Neural cell (in vitro differentiated cells): ENCODE measurements at regions not wholly inside any gene's neighbourhood (a gene's known extent, or its start where the extent isn't known, plus 50 kb on each side); places are given as distances from the start of the nearest gene placed in this dataset.

ENCODE experiments used
- H2AFZ ChIP-seq: fragments of 200-600, 300-800 bp; sonication (generic), shearing (Covaris generic); 2 replicates; pipeline ENCODE4 v1.6.0; 2014; ENCODE audit warnings: low read depth, mild to moderate bottlenecking, antibody characterized with exemption, low read length, moderate library complexity
- H3F3A ChIP-seq: fragments of 200-600 bp; shearing (Covaris generic); 2 replicates; pipeline ENCODE4 v1.6.1; 2016; ENCODE audit warnings: mild to moderate bottlenecking, moderate library complexity, mixed read lengths, antibody characterized with exemption, low read length; ENCODE audit not compliant: insufficient read depth, poor library complexity, severe bottlenecking
- H3K27ac ChIP-seq: fragments of 200-600, 300-800 bp; sonication (generic), shearing (Covaris generic); 2 replicates; pipeline ENCODE4 v1.5.1; 2014; ENCODE audit warnings: mild to moderate bottlenecking, low read length, moderate library complexity
- H3K27me3 ChIP-seq: fragments of 300-800, 200-600 bp; sonication (generic), shearing (Covaris generic); 2 replicates; pipeline ENCODE4 v1.6.0; 2014; ENCODE audit warnings: mild to moderate bottlenecking, low read depth, low read length, moderate library complexity; ENCODE audit not compliant: insufficient read depth
- H3K36me3 ChIP-seq: fragments of 300-800, 200-600 bp; sonication (generic), shearing (Covaris generic); 2 replicates; pipeline ENCODE4 v1.5.1; 2014; ENCODE audit warnings: mild to moderate bottlenecking, antibody characterized with exemption, low read length, moderate library complexity; ENCODE audit not compliant: insufficient read depth
- H3K4me2 ChIP-seq: fragments of 300-800, 200-600 bp; sonication (generic), shearing (Covaris generic); 2 replicates; pipeline ENCODE4 v1.6.0; 2014; ENCODE audit warnings: mild to moderate bottlenecking, low read length
- H3K4me3 ChIP-seq: fragments of 300-800, 200-600 bp; sonication (generic), shearing (Covaris generic); 2 replicates; pipeline ENCODE4 v1.5.1; 2014; ENCODE audit warnings: mild to moderate bottlenecking, low read length, moderate library complexity
- H3K79me2 ChIP-seq: fragments of 200-600 bp; shearing (Covaris generic); replicated peaks from 2 replicates; pipeline ENCODE4 v1.6.0; 2014; ENCODE audit warnings: mild to moderate bottlenecking, low read length, moderate library complexity; ENCODE audit not compliant: insufficient read depth
- H3K9ac ChIP-seq: fragments of 300-800, 200-600 bp; sonication (generic), shearing (Covaris generic); 2 replicates; pipeline ENCODE4 v1.6.1; 2016; ENCODE audit warnings: mild to moderate bottlenecking, low read length, mixed read lengths
- H3K9me2 ChIP-seq: fragments of 200-600 bp; shearing (Covaris generic); 2 replicates; pipeline ENCODE4 v1.6.1; 2016; ENCODE audit warnings: mild to moderate bottlenecking, low read length, mixed read lengths; ENCODE audit not compliant: insufficient read depth
- H3K9me3 ChIP-seq: fragments of 200-600, 300-800 bp; sonication (generic), shearing (Covaris generic); 2 replicates; pipeline ENCODE4 v1.6.1; 2016; ENCODE audit warnings: mild to moderate bottlenecking, mixed run types, low read length, moderate library complexity, mixed read lengths
- H4K20me1 ChIP-seq: fragments of 200-600 bp; shearing (Covaris generic); 2 replicates; pipeline ENCODE4 v1.6.1; 2016; ENCODE audit warnings: mild to moderate bottlenecking, mixed run types; ENCODE audit not compliant: insufficient read depth
- EP300 ChIP-seq: fragments of 450-650 bp; conservative IDR thresholded peaks from 2 replicates; pipeline ENCODE4 v1.6.1; 2014; ENCODE audit warnings: antibody characterized with exemption, mild to moderate bottlenecking, moderate library complexity; ENCODE audit not compliant: poor library complexity, severe bottlenecking
- EZH2 ChIP-seq: fragments of 200-600, 300-800 bp; shearing (Covaris generic), sonication (generic); IDR thresholded peaks from 2 replicates; pipeline ENCODE4 v1.6.1; 2014; ENCODE audit warnings: antibody characterized with exemption, low read length, borderline replicate concordance, mild to moderate bottlenecking; ENCODE audit not compliant: insufficient read depth, poor library complexity, severe bottlenecking
- MXI1 ChIP-seq: fragments of 450-650 bp; conservative IDR thresholded peaks from 2 replicates; pipeline ENCODE4 v1.6.1; 2014; ENCODE audit warnings: antibody characterized with exemption, mild to moderate bottlenecking; ENCODE audit not compliant: poor library complexity, severe bottlenecking
- POLR2AphosphoS5 ChIP-seq: IDR thresholded peaks from 2 replicates; pipeline ENCODE4 v1.6.1; 2012
- RAD21 ChIP-seq: fragments of 450-650 bp; conservative IDR thresholded peaks from 2 replicates; pipeline ENCODE4 v1.6.1; 2014; ENCODE audit warnings: antibody characterized with exemption, mild to moderate bottlenecking, moderate library complexity
- SMC3 ChIP-seq: fragments of 450-650 bp; conservative IDR thresholded peaks from 2 replicates; pipeline ENCODE4 v1.6.1; 2014; ENCODE audit warnings: antibody characterized with exemption, mild to moderate bottlenecking, moderate library complexity; ENCODE audit not compliant: poor library complexity
- TAF1 ChIP-seq: IDR thresholded peaks from 2 replicates; pipeline ENCODE4 v1.6.1; 2012; ENCODE audit warnings: low read depth
- TF ChIP-seq, protein P1 (sequence below): fragments of 450-650 bp; IDR thresholded peaks from 2 replicates; pipeline ENCODE4 v1.5.1; 2014; ENCODE audit warnings: antibody characterized with exemption, mild to moderate bottlenecking, moderate library complexity; ENCODE audit not compliant: poor library complexity, severe bottlenecking
- TF ChIP-seq, protein P2 (sequence below): IDR thresholded peaks from 2 replicates; pipeline ENCODE4 v1.6.1; 2012; ENCODE audit warnings: borderline replicate concordance

DNA sequence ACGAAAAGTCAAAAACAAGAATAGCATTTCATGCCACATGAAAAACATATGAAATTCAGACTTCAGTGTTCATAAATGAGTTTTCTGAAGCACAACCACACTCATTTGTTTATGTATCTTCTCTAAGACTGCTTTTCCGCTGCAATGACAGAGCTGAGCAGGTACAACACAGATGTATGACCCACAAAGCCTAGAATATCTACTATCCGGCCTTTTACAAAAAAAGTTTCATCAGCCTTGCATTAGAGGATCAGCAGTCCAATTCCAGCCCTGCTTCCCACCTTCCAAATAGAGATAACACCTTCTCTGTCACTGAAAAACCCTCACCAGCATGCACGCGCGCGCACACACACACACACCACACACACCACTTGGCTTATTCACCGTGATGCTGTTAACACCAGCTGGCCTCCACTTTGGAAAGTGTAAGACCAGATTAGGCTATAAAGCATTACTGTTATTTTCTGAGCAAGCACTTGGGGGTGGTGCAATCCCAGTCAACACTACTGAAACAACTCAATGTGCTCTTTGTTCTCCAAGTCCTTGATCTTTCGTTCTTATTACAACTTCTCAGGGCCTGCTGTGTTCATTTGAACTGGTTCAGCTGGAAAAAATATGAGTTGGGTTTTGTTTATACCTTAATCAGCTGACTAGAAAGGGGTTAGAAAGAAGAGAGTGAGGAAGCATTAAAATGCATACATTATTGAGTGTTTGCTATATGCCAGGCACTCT lies 90.0 kb downstream of the GLUL start:
- Histone ChIP-seq H3K27ac (no peak overlapping the region), H2AFZ (no peak overlapping the region), H3K9ac (no peak overlapping the region), H3K9me3 (no peaks in the 10 kb centered on the region), H4K20me1 (no peaks in the 10 kb centered on the region), H3K9me2 (no peaks in the 10 kb centered on the region), H3K4me2 (no peak overlapping the region), H3K4me3 (no peak overlapping the region), H3K36me3 (no peaks in the 10 kb centered on the region), H3K79me2 (no peaks in the 10 kb centered on the region), H3F3A (no peaks in the 10 kb centered on the region), H3K27me3 (no peaks in the 10 kb centered on the region)
- TF ChIP-seq RAD21 (no peak), EZH2 (no peak), SMC3 (no peak), TAF1 (no peak), MXI1 (no peak), EP300 (no peak), POLR2AphosphoS5 (no peak)
- TF ChIP-seq, protein P1, sequence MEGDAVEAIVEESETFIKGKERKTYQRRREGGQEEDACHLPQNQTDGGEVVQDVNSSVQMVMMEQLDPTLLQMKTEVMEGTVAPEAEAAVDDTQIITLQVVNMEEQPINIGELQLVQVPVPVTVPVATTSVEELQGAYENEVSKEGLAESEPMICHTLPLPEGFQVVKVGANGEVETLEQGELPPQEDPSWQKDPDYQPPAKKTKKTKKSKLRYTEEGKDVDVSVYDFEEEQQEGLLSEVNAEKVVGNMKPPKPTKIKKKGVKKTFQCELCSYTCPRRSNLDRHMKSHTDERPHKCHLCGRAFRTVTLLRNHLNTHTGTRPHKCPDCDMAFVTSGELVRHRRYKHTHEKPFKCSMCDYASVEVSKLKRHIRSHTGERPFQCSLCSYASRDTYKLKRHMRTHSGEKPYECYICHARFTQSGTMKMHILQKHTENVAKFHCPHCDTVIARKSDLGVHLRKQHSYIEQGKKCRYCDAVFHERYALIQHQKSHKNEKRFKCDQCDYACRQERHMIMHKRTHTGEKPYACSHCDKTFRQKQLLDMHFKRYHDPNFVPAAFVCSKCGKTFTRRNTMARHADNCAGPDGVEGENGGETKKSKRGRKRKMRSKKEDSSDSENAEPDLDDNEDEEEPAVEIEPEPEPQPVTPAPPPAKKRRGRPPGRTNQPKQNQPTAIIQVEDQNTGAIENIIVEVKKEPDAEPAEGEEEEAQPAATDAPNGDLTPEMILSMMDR: no peak
- TF ChIP-seq, protein P2, sequence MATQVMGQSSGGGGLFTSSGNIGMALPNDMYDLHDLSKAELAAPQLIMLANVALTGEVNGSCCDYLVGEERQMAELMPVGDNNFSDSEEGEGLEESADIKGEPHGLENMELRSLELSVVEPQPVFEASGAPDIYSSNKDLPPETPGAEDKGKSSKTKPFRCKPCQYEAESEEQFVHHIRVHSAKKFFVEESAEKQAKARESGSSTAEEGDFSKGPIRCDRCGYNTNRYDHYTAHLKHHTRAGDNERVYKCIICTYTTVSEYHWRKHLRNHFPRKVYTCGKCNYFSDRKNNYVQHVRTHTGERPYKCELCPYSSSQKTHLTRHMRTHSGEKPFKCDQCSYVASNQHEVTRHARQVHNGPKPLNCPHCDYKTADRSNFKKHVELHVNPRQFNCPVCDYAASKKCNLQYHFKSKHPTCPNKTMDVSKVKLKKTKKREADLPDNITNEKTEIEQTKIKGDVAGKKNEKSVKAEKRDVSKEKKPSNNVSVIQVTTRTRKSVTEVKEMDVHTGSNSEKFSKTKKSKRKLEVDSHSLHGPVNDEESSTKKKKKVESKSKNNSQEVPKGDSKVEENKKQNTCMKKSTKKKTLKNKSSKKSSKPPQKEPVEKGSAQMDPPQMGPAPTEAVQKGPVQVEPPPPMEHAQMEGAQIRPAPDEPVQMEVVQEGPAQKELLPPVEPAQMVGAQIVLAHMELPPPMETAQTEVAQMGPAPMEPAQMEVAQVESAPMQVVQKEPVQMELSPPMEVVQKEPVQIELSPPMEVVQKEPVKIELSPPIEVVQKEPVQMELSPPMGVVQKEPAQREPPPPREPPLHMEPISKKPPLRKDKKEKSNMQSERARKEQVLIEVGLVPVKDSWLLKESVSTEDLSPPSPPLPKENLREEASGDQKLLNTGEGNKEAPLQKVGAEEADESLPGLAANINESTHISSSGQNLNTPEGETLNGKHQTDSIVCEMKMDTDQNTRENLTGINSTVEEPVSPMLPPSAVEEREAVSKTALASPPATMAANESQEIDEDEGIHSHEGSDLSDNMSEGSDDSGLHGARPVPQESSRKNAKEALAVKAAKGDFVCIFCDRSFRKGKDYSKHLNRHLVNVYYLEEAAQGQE: no peak

DNA sequence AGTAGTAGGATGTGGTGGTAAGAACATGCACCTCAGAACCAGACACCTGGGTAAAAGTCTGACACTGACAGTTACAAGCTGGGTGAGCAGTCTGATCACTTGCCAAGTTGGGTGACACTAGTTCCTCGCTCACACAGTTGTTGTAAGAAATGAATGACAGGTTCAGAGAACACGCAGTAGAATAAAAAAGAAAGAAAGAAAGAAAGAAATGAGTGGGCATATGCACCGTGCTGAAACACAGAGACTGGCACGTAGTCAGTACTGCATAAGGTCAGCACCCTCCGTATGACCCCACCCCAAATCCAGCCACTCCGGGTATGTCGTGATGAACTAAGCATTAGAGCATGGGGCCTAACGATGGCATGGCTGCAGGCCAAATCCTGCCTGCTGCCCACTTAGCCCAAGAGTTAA lies 90.6 kb downstream of the GLUL start:
- H3K36me3 ChIP-seq: no peaks in the 10 kb centered on the region
- no peaks in the 10 kb centered on the region for H4K20me1 ChIP-seq
- TF ChIP-seq POLR2AphosphoS5 (no peak), SMC3 (no peak), EZH2 (no peak), EP300 (no peak), RAD21 (no peak), TAF1 (no peak), MXI1 (no peak)
- TF ChIP-seq, protein P2: no peak
- TF ChIP-seq, protein P1: no peak
- no peak overlapping the region for H3K27ac ChIP-seq
- H3F3A ChIP-seq: no peaks in the 10 kb centered on the region
- H3K4me2 ChIP-seq: no peak overlapping the region
- H3K4me3 ChIP-seq: no peak overlapping the region
- H2AFZ ChIP-seq: no peak overlapping the region
- H3K9ac ChIP-seq: no peak overlapping the region
- H3K9me2 ChIP-seq: no peaks in the 10 kb centered on the region
- no peaks in the 10 kb centered on the region for H3K27me3 ChIP-seq
- H3K9me3 ChIP-seq: no peaks in the 10 kb centered on the region
- no peaks in the 10 kb centered on the region for H3K79me2 ChIP-seq
